AG08395 (cell line): ENCODE measurements at regions not wholly inside any gene's neighbourhood (a gene's known extent, or its start where the extent isn't known, plus 50 kb on each side); places are given as distances from the start of the nearest gene placed in this dataset.
"Not testable (repeated sequence)": the region's sequence is repeated elsewhere in the genome, so short reads cannot be mapped to it uniquely, and the experiment has no call there.

Source experiments
- DNase-seq: peaks from one replicate; pipeline ENCODE4 v3.0.0; 2012; ENCODE audit warnings: mixed read lengths, low spot score

DNA sequence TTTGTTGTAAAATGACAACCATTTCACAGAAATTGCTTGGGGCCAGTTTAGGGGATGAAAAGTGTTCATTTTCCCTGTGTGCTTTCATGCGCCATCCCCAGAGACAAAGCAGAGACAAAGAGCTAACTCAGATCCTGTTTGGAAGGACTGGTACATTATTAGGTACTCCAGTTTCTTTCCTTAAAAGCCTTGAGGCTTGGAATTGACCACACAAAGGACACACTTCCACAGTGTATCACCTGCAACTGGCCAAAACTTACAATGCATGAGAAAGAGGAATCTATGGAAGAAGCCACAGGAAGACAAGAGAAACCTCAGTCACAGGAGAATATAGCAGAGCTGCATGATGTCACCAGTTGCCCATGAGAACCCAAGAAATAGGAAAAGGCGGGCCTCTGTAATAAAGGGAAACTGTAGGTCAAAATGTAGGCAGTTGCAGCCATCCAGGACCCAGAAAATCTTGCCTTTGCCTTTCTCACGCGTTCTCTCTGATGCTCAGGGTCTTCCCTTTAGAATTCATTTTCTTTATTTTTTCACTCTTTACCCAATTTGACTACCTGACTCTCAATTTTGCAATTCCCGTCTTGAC is 339.0 kb downstream of the RMST start:
- DNase-seq, result no peak

DNA sequence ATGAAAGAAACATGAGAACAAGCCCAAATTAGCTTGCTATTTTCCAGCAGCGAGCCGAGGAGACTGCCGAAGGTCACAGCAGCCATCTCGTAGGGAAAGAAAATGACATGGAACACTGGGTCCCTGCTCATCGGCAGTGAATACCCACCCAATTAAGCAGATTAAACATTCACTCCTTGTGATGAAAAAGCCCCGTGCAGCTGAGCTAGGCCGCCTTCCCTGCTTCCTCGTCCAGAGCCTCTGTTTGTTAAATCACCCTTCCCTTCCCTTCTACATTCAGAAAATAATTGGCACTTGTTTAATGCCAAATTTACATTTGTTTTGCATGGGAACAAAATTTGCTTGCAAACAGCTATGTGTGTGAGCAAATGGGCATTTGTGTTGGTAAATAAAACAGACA is 342.5 kb downstream of the RMST start:
- no peak for DNase-seq

DNA sequence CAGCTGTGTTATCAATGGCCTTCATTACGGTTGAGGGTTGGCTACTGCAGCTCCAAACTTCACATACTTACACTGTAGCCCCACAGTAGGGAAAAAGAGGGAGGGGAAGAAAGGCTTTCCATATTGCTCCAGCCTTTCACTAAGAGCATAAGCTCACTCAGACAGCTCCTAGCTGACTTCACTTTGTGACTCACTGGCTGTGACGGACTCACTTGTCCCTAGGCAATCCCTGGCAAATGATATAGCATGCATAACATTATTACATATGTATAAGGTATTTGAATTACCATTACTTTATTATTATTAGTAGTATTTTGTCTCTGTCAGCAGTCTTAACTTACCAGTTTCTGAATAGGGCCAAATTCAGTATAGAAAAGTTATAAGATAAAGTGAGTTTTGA is 350.7 kb downstream of the RMST start:
- no peak for DNase-seq

DNA sequence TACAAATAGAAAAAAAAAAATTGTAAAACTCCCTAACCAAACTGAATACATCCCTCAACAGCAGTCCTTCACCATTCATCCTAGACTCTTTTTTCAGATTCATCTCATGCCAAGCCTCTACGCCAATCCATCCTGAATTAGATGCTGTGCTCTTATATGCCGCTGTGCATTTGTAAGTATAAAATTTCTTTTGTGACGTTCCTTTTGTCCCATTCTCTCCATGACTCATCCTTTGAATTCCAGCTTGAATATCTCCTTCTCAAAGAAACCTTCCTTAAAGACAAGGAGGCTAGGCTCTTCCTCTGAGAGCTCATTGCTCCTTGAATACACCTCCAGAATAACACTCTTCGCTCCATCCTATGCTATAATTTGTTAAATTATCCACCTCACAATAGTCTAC is 359.2 kb downstream of the RMST start:
- no peak for DNase-seq

DNA sequence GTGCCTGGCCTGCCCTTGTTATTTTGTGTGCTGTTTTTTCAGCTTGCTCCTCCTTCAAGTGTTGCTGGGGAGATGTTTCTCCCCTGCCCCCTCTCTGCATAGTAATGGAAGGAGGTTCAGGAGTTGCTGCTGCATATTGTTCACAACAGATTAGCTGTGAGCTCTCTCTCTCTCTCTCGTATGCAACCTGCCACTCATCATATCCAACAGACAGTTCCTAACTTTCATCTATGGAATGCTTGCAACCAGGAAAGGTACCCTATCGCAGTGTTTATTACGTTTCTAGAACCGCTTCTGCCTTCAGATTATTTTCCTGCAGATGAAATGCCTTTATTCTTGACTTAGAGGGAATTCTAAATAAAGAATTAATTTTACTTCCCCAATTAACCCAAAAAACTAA is 372.9 kb downstream of the RMST start:
- DNase-seq, result no peak

DNA sequence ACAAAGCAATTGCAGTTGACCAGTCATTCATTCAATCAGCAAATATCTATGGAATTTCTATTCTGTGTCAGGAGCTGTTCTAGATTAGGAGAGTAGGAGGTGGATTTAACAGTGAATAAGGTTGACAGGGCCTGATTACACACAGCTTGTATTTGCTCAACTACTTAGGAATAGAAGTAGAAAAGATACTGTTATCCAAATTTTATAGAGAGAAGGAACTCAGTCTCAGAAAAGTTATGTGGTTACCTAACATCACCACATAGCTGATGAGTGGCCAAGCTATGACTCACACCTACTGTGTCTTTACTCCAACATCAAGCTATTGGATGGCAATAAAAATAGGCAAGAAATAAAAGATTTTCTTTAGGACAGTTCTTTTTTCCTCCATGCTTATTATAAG is 374.8 kb downstream of the RMST start:
- no peak for DNase-seq

DNA sequence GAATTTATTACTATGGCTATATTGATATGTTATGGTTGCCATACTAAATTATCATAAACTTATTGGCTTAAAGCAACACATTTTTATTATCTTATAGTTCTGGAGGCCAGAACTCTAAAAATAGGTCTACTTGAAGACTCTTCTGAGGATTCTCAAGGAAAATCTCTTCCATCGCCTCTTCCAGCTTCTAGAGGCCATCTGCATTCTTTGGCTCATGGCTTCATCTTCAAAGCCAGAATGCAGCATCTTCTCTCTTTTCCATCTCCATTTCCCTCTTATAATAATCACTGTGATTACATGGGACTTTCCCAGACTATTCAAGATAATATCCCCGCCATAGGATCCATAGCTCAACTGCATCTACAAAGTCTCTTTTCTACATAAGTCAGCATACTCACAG is 385.4 kb downstream of the RMST start:
- DNase-seq, result no peak

DNA sequence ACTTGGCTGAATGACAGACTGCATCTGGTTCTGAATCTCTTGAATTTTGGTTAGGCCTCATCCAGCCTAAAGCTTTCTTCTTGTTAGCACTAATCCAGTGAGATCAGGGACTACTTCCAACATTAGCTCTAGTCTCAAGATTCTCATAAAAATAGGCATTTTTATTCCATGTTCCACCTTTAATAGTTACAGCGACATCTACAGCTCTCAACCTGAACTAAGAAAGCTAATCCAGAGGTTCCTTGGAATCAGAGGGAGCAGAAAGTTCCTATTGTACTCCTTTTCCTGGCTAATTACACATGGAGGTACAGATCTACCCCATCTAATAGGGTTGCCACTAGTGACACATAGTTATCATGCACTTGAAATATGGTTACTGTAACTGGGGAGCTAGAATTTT is 391.9 kb downstream of the RMST start:
- no peak for DNase-seq

DNA sequence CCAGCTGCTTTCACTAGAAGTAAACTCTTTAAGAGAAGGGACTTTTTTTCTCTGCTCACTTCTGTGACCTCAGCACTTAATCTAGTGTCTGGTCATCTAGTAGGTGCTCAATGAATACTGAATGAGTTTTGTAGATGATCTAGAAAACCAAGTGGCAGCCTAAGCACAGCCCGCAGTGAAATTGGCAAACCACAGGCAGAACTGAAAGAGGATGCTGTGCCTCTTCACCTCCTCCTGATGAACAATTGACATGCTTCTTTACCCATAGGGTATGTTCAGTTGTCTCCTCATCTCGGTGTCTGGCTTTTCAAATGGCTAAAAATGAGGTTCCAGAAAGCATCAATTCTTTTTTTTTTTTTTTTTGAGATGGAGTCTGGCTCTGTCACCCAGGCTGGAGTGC is 399.5 kb downstream of the RMST start:
- DNase-seq, result no peak

DNA sequence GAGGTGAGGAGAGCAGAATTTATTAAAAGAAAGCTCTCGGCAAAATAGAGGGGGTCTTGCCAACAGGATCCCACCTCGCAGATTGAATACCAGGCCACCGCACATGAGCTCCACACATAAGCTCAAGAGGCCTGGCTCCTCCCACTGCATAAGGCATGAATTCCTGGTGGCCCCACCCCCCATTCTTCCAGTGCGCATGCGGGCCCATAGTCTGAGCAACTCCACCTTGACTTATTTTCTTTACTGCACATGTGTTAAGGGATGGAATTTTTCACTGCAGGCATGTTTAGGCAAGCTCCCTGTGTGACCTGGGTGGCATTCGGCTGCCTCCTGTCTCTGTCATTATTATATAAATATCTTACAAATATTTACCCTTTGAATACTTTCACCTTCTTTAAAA is 412.5 kb downstream of the RMST start:
- no peak for DNase-seq

DNA sequence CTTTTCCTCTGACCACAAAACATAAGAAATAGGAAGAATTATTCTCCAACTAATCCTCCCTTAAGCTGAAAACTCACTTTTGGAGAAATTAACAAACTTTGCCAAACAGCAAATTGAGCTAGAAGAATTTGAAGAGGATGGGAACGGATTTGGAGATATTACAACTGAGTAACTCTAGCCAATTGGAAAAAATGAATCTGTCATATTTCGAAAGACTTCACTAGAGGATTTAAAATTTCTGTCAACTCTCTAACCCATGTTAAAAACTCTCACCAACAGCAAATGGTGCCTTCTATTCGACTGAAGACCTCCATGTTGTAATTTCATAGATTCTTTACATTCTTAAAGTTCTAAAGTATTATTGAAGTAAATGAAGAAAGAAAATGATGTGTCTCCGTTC is 414.2 kb downstream of the RMST start:
- DNase-seq, result no peak

DNA sequence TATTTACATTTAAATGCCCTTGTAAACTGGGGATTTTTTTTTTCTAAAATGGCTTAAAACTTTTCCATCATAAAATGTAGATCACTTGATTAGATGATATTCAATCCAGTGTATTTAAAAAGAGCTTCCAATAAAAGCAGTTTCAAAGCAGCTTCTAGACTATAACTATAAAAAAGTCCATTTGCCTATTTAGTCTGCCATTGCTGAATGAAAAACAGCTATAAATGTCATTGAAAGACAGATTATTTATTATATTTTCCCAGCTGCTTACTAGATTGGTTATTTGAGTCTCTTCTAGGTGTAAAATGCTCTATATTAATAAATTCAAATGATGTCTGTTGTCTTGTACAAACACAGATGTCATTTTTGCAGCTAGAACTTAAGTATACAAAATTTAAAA is 414.8 kb downstream of the RMST start:
- DNase-seq, result no peak

DNA sequence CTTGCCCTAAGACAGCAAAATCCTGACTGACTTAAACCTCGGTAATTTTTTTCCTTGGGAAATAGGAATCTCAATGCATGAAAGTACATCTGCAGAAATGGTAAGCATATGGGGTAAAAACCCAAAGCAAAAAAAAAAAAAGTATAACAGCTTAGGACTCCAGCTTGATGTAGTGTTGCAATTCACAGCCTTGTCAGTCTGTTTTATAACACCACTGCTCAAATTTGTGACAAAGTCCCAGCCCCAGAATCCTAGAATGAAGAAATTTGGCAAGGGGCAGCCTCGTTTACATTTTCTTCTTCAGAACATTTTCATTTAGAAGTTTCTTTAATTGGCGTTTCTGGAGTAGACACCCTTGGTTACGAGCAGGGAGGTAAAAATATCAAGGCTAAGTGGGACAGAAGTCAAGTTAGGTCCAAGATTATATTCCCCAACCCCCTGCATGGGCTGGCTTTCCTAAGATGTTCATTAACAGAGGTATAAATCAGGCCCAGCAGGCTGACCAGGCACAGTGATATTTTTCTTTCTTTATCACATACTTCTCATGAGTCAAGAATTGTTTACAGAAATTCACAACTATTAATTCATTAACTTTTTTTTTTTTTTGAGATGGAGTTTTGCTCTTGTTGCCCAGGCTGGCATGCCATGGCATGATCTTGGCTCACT is 424.0 kb downstream of the RMST start:
- no peak for DNase-seq

DNA sequence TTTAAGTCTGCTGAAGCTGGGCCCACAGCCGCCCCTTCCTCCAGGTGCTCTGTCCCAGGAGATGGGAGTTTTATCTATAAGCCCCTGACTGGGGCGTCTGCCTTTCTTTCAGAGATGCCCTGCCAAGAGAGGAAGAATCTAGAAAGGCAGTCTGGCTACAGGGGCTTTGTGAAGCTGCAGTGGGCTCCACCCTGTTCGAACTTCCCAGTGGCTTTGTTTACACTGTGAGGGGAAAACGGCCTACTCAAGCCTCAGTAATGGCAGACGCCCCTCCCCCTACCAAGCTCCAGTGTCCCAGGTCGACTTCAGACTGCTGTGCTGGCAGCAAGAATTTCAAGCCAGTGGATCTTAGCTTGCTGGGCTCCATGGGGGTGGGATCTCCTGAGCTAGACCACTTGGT is 435.3 kb downstream of the RMST start:
- not testable (repeated sequence) for DNase-seq

DNA sequence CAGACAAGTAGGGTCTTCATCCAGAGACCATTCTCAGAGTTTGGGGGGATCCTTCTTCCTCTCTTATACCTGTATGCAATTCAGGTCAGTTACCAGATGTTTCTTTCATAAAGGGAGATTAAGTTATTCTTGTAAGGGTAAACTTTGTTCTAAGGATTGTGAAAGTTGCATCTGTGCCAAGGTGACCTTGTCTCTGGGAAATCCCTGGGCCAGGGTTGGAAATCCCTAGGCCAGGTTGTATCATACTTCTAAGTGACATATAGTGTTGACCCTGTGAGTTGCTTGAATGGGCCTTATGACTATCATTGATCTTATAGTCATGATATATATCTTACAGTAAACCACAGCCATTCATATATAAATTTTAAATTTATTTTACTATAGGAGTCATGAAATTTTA is 436.9 kb downstream of the RMST start:
- DNase-seq, result no peak

DNA sequence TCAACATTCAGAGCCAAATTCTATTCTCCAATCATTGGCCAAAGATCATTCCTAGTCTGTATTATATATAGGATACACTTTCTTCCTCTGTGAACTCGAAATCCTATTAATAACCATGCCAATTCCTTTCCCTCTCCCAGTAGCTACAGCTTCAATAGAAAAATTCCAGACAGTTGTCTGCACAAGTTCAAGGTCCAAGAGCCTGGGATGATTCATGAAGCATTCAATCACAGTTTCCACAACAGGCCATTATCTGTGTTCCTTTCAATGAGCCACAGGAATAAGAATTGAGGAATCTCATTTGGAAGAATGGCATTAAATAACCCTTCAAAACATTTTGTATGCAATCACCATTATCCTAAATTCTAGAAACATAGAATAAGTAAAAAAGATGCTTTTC is 437.4 kb downstream of the RMST start:
- DNase-seq, result no peak

DNA sequence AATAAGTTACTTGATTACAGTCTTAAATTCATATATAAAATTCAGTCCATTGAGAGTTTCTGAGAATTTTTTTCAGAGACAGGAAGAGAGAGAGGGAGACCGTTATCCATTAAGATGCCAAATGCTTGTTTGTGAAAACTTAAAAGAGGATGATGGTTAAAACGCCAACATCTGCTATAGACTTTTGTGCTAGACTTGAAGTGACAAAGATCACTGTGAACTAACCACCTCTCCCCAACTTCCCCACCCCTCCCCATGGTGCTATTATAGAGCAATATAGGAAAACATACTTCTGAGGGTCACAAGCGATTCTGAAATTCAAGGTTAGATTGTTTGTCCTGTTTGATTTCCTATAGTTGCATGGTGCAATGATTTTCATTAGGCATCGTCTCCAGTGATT is 440.8 kb downstream of the RMST start:
- DNase-seq, result no peak

DNA sequence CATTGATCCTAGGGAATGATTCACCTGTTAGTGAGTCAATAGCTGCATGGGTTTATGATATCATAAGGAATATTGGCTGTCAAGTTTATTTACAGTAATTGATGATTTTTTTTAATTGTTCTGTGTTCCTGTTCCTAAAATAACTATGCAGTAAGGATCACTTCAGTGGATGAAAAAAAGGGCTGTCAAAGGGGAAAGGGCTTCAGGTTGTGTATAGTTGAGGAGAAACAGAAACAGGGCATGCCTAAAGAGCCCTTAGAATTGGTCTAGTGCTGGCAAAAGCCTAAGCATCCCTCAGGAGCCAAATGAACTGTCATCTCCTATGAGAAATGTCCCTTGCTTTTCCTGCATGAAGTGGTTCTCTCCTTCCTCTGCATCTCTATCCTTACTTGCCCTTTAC is 444.9 kb downstream of the RMST start:
- DNase-seq, result no peak

DNA sequence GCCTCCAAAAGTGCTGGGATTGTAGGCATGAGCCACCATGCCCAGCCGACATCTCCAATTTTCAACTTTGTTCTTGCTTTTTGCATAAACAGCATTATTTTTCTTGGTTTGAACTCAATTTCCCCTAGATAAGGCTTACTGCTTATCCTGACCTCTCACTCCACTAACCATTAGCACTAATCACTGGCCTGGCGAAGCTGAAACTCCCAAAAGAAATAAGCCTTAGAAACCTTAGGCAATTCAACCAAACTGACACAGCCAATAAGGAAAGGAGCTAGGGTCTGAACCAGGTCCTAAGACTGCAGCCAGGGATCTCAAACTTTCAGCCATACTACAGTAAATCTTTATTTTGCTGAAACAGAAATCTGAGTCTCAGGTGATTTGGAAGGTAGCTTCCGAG is 448.0 kb downstream of the RMST start:
- DNase-seq, result no peak

DNA sequence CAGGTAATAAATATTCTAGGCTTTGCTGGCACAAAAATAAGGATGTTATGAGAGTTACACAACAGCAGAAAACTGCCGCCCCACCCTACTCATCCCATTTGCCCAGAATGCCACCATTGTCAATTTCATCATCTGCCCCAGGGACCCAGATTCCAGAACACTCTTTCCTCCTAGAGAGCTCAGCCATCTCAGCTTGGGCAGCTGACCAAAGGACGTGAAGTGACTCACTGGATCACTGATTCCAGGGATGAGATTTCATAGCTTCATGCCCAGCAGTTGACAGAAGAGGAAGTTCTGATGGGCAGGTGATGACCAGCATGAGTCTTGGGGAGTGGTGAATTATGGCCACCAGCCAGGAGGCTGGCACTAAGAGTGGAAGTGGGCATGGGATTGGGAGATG is 450.3 kb downstream of the RMST start:
- no peak for DNase-seq

DNA sequence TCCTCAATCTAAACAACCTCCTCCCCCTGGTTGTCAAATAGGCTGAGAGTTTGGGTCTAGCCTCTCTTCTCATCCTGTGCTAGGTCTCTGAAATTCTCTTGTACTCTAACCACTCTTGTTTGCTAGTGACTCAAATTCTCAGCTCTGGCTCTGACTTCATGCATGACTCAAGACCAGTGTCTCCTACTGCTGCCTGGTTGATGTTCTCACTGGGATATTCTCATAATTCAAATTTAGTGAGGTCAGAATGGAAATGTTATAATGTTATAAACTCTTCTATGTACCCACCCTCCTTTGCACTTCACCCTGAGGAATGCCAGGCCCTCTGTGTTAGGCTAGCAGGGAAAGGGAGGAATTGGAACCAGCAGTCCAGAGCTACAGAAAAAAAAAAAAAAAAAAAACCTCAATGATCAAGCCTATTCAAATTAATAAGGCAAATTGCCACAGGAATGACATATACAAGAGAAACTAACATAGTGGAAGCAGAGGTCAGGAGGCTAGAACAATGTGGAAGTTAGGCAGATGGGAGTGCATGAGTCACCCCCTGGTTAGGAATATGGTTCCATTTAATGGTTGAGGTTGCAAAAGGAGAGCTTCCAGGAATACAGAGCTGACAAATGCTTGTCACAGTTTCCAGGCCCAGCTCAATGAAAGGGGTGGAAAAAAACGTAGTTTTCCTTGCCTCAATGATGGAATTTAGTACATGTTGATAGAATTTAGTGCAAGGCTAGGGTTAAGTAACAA is 459.5 kb downstream of the RMST start:
- peak; percentile 2 for DNase-seq

DNA sequence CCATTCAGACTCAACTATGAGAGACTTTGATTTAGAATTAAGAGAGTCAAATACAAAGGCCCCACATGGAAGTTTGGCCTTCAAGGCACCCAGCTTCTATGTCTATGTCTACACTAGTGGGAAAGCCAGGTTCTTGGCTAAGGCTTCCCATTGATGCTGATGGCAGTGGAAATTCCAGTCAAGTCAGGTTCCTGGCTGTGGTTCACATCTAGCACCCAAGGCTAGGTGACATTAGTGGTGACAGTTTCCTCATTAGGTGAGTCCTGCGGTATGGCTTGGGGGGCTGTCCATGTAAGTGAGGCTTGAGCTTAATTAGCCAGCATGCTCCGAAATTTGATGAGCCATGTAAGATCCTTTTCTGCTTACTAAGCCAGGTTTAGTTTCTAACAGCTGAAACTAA is 460.9 kb downstream of the RMST start:
- no peak for DNase-seq

DNA sequence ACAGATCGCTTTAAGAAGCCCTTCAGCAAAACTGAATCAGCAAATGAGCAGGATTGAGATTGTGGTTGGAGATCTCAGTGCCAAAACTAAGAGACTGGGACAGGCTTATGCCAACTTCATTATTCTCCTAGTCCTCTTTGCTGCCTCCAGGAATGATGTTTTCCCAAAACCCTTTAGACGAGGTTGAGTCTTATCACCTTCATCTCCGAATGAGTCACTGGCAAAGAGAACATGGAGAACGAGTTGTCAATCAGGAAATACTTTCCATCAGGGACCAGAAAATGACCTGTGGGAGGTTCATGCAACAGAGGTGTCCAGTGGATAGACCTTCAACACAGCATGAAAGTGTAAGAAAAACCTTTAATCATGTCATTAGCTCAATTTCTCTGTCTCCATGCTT is 461.5 kb downstream of the RMST start:
- no peak for DNase-seq

DNA sequence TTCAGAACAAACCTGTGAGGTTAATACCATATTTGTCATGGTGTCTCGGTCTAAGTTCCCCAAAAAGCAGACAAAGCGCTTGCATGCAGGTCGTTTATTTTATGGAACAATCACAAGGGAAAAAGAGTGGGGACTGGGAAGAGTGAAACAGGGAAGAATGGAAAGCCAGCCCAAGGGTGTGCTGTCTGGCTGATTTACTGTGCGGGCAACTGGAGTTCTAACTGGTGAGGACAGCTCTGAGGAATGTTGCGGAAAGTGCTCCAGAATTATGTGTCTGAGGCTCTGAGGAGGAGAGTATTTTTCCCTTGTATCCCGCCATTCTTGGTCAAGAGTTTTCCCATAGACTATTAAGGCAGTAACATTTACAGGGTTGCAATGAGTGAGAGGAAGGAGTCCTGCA is 465.4 kb downstream of the RMST start:
- DNase-seq, result no peak
